Neural cell (in vitro differentiated cells): ENCODE measurements at regions not wholly inside any gene's neighbourhood (a gene's known extent, or its start where the extent isn't known, plus 50 kb on each side); places are given as distances from the start of the nearest gene placed in this dataset.

Experiments
- H2AFZ ChIP-seq: fragments of 200-600, 300-800 bp; sonication (generic), shearing (Covaris generic); 2 replicates; pipeline ENCODE4 v1.6.0; 2014; ENCODE audit warnings: low read depth, mild to moderate bottlenecking, antibody characterized with exemption, low read length, moderate library complexity
- H3F3A ChIP-seq: fragments of 200-600 bp; shearing (Covaris generic); 2 replicates; pipeline ENCODE4 v1.6.1; 2016; ENCODE audit warnings: mild to moderate bottlenecking, moderate library complexity, mixed read lengths, antibody characterized with exemption, low read length; ENCODE audit not compliant: insufficient read depth, poor library complexity, severe bottlenecking
- H3K27ac ChIP-seq: fragments of 200-600, 300-800 bp; sonication (generic), shearing (Covaris generic); 2 replicates; pipeline ENCODE4 v1.5.1; 2014; ENCODE audit warnings: mild to moderate bottlenecking, low read length, moderate library complexity
- H3K27me3 ChIP-seq: fragments of 300-800, 200-600 bp; sonication (generic), shearing (Covaris generic); 2 replicates; pipeline ENCODE4 v1.6.0; 2014; ENCODE audit warnings: mild to moderate bottlenecking, low read depth, low read length, moderate library complexity; ENCODE audit not compliant: insufficient read depth
- H3K36me3 ChIP-seq: fragments of 300-800, 200-600 bp; sonication (generic), shearing (Covaris generic); 2 replicates; pipeline ENCODE4 v1.5.1; 2014; ENCODE audit warnings: mild to moderate bottlenecking, antibody characterized with exemption, low read length, moderate library complexity; ENCODE audit not compliant: insufficient read depth
- H3K4me2 ChIP-seq: fragments of 300-800, 200-600 bp; sonication (generic), shearing (Covaris generic); 2 replicates; pipeline ENCODE4 v1.6.0; 2014; ENCODE audit warnings: mild to moderate bottlenecking, low read length
- H3K4me3 ChIP-seq: fragments of 300-800, 200-600 bp; sonication (generic), shearing (Covaris generic); 2 replicates; pipeline ENCODE4 v1.5.1; 2014; ENCODE audit warnings: mild to moderate bottlenecking, low read length, moderate library complexity
- H3K79me2 ChIP-seq: fragments of 200-600 bp; shearing (Covaris generic); replicated peaks from 2 replicates; pipeline ENCODE4 v1.6.0; 2014; ENCODE audit warnings: mild to moderate bottlenecking, low read length, moderate library complexity; ENCODE audit not compliant: insufficient read depth
- H3K9ac ChIP-seq: fragments of 300-800, 200-600 bp; sonication (generic), shearing (Covaris generic); 2 replicates; pipeline ENCODE4 v1.6.1; 2016; ENCODE audit warnings: mild to moderate bottlenecking, low read length, mixed read lengths
- H3K9me2 ChIP-seq: fragments of 200-600 bp; shearing (Covaris generic); 2 replicates; pipeline ENCODE4 v1.6.1; 2016; ENCODE audit warnings: mild to moderate bottlenecking, low read length, mixed read lengths; ENCODE audit not compliant: insufficient read depth
- H3K9me3 ChIP-seq: fragments of 200-600, 300-800 bp; sonication (generic), shearing (Covaris generic); 2 replicates; pipeline ENCODE4 v1.6.1; 2016; ENCODE audit warnings: mild to moderate bottlenecking, mixed run types, low read length, moderate library complexity, mixed read lengths
- H4K20me1 ChIP-seq: fragments of 200-600 bp; shearing (Covaris generic); 2 replicates; pipeline ENCODE4 v1.6.1; 2016; ENCODE audit warnings: mild to moderate bottlenecking, mixed run types; ENCODE audit not compliant: insufficient read depth
- EP300 ChIP-seq: fragments of 450-650 bp; conservative IDR thresholded peaks from 2 replicates; pipeline ENCODE4 v1.6.1; 2014; ENCODE audit warnings: antibody characterized with exemption, mild to moderate bottlenecking, moderate library complexity; ENCODE audit not compliant: poor library complexity, severe bottlenecking
- EZH2 ChIP-seq: fragments of 200-600, 300-800 bp; shearing (Covaris generic), sonication (generic); IDR thresholded peaks from 2 replicates; pipeline ENCODE4 v1.6.1; 2014; ENCODE audit warnings: antibody characterized with exemption, low read length, borderline replicate concordance, mild to moderate bottlenecking; ENCODE audit not compliant: insufficient read depth, poor library complexity, severe bottlenecking
- MXI1 ChIP-seq: fragments of 450-650 bp; conservative IDR thresholded peaks from 2 replicates; pipeline ENCODE4 v1.6.1; 2014; ENCODE audit warnings: antibody characterized with exemption, mild to moderate bottlenecking; ENCODE audit not compliant: poor library complexity, severe bottlenecking
- POLR2AphosphoS5 ChIP-seq: IDR thresholded peaks from 2 replicates; pipeline ENCODE4 v1.6.1; 2012
- RAD21 ChIP-seq: fragments of 450-650 bp; conservative IDR thresholded peaks from 2 replicates; pipeline ENCODE4 v1.6.1; 2014; ENCODE audit warnings: antibody characterized with exemption, mild to moderate bottlenecking, moderate library complexity
- SMC3 ChIP-seq: fragments of 450-650 bp; conservative IDR thresholded peaks from 2 replicates; pipeline ENCODE4 v1.6.1; 2014; ENCODE audit warnings: antibody characterized with exemption, mild to moderate bottlenecking, moderate library complexity; ENCODE audit not compliant: poor library complexity
- TAF1 ChIP-seq: IDR thresholded peaks from 2 replicates; pipeline ENCODE4 v1.6.1; 2012; ENCODE audit warnings: low read depth
- TF ChIP-seq, protein P1 (sequence below): fragments of 450-650 bp; IDR thresholded peaks from 2 replicates; pipeline ENCODE4 v1.5.1; 2014; ENCODE audit warnings: antibody characterized with exemption, mild to moderate bottlenecking, moderate library complexity; ENCODE audit not compliant: poor library complexity, severe bottlenecking
- TF ChIP-seq, protein P2 (sequence below): IDR thresholded peaks from 2 replicates; pipeline ENCODE4 v1.6.1; 2012; ENCODE audit warnings: borderline replicate concordance

DNA sequence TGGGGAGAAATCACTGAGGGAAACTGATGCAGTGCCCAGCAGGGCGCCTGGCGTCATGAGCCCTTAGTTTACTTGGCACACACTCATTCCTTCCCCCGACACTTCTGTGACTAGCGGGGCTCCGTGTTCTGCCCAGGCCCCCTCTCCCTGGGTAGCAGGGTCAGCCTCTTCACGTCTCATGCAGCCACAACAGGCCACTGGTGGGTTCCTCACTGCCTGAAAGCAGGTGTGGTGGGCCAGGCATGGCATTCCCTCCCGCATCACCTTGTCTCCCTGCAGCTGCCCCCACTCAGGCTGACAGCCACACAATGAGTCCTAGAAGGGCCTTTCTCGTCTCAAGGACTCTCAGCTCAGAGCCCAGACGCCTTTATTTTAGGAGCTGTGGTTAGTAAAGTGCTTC is 51.1 kb upstream of the CPLX2 start:
- TF ChIP-seq, protein P1, sequence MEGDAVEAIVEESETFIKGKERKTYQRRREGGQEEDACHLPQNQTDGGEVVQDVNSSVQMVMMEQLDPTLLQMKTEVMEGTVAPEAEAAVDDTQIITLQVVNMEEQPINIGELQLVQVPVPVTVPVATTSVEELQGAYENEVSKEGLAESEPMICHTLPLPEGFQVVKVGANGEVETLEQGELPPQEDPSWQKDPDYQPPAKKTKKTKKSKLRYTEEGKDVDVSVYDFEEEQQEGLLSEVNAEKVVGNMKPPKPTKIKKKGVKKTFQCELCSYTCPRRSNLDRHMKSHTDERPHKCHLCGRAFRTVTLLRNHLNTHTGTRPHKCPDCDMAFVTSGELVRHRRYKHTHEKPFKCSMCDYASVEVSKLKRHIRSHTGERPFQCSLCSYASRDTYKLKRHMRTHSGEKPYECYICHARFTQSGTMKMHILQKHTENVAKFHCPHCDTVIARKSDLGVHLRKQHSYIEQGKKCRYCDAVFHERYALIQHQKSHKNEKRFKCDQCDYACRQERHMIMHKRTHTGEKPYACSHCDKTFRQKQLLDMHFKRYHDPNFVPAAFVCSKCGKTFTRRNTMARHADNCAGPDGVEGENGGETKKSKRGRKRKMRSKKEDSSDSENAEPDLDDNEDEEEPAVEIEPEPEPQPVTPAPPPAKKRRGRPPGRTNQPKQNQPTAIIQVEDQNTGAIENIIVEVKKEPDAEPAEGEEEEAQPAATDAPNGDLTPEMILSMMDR = no peak
- no peak for TF ChIP-seq EP300
- no peak for TF ChIP-seq POLR2AphosphoS5
- TF ChIP-seq EZH2 = no peak
- no peak for TF ChIP-seq MXI1
- TF ChIP-seq TAF1 = no peak
- TF ChIP-seq SMC3 = no peak
- TF ChIP-seq RAD21 = no peak
- TF ChIP-seq, protein P2, sequence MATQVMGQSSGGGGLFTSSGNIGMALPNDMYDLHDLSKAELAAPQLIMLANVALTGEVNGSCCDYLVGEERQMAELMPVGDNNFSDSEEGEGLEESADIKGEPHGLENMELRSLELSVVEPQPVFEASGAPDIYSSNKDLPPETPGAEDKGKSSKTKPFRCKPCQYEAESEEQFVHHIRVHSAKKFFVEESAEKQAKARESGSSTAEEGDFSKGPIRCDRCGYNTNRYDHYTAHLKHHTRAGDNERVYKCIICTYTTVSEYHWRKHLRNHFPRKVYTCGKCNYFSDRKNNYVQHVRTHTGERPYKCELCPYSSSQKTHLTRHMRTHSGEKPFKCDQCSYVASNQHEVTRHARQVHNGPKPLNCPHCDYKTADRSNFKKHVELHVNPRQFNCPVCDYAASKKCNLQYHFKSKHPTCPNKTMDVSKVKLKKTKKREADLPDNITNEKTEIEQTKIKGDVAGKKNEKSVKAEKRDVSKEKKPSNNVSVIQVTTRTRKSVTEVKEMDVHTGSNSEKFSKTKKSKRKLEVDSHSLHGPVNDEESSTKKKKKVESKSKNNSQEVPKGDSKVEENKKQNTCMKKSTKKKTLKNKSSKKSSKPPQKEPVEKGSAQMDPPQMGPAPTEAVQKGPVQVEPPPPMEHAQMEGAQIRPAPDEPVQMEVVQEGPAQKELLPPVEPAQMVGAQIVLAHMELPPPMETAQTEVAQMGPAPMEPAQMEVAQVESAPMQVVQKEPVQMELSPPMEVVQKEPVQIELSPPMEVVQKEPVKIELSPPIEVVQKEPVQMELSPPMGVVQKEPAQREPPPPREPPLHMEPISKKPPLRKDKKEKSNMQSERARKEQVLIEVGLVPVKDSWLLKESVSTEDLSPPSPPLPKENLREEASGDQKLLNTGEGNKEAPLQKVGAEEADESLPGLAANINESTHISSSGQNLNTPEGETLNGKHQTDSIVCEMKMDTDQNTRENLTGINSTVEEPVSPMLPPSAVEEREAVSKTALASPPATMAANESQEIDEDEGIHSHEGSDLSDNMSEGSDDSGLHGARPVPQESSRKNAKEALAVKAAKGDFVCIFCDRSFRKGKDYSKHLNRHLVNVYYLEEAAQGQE = no peak
- Histone ChIP-seq H3F3A (no peaks in the 10 kb centered on the region), H3K9ac (no peak overlapping the region), H3K9me3 (no peaks in the 10 kb centered on the region), H3K9me2 (no peaks in the 10 kb centered on the region), H2AFZ (no peak overlapping the region), H3K4me2 (no peak overlapping the region), H3K79me2 (no peaks in the 10 kb centered on the region), H3K27ac (no peak overlapping the region), H4K20me1 (no peaks in the 10 kb centered on the region), H3K36me3 (no peaks in the 10 kb centered on the region), H3K4me3 (no peak overlapping the region), H3K27me3 (no peaks in the 10 kb centered on the region)
